ENCODE measurements at regions not wholly inside any gene's neighbourhood (a gene's known extent, or its start where the extent isn't known, plus 50 kb on each side); places are given as distances from the start of the nearest gene placed in this dataset.

DNA sequence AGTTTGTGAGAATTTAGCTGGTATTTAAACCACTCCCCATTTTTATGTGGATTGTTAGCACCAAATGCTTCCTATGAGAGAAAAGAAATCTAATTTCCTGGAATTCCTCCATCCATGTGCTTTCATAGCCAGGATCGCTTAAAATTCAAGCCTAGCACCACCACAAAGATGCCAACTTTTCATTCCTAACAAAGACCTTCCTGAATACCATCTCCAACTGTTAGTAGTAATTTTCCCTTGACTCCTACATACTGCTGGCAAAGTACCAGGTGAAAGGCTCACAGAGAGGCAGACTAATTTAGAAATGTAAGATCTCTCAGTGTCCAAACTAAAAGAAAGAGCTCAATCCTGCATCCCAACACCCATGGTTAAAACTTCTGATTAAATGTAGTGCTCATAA, 386.3 kb downstream of the KCTD12 start (continued):
- TF ChIP-seq SIX5 (IDR thresholded peaks at IDR 0.05; ENCODE audit: low read depth, low read length), result no peak

DNA sequence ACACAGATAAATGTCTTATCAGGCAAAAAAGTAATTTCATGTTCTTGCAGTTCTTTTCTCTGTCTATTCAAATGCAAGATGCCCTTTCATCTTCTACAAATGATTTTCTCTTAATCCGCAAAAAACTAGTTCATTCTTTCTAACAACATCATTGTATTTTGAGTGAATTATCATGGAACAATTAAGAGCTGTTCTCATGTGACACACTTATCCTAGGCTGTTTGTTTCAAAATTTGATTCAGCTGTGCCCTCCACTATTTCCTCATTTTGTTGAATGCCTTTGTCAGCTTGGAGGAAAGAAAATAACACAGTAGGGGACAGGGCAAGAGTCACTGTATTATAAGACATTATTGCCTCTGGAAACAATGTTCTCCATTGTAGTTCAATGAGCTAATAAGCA, 396.9 kb downstream of the KCTD12 start:
- no peak overlapping the region for H2BK120ac ChIP-seq (replicated peaks; ENCODE audit: low read depth, low read length)
- no peak overlapping the region for H3K56ac ChIP-seq (replicated peaks; ENCODE audit: insufficient read length, low read depth, low read length)
- no peaks in the 10 kb centered on the region for H4K20me1 ChIP-seq (replicated peaks in 1 of 2; ENCODE audit: control insufficient read depth in 1 of 2, insufficient read depth in 2 of 2, low read length in 2 of 2)
- H4K8ac ChIP-seq (ENCODE audit: extremely low read depth, insufficient read depth, low read length), result no peak overlapping the region
- no peak overlapping the region for H2AK5ac ChIP-seq (ENCODE audit: low read depth, low read length)
- H3K79me1 ChIP-seq (ENCODE audit: low read depth, low read length), result no peaks in the 10 kb centered on the region
- 100% methylated on average over 1 of the region's 1 CpG; no CpG with 5 or more reads in 1 of the 2 experiments for WGBS, 2 experiments (ENCODE audit: extremely low coverage in 1 of 2, insufficient coverage in 1 of 2, insufficient read length in 1 of 2, insufficient replicate concordance in 2 of 2, low coverage in 1 of 2, low lambda C conversion rate in 2 of 2, missing lambda C conversion rate in 1 of 2)
- H2BK20ac ChIP-seq (ENCODE audit: low read length), result no peak overlapping the region
- no peak overlapping the region for H2BK15ac ChIP-seq (ENCODE audit: low read length)
- peaks cover 2% of the 10 kb centered on the region; the same call in 1 of the 2 replicates for H3K23me2 ChIP-seq (ENCODE audit: low read depth, low read length)
- H2AFZ ChIP-seq (ENCODE audit: low read length), result no peak overlapping the region
- H3K14ac ChIP-seq (ENCODE audit: insufficient read length), result no peak overlapping the region
- ChIA-PET CTCF (ENCODE audit: partially characterized antibody) (interaction anchor here (0.8 to 3.2 kb wide), 4 partner anchors 15 to 619 kb away, joined by 3 to 16 read pairs (median 4); no protein-coding TSS in a partner anchor), POLR2A (ENCODE audit: partially characterized antibody) (no interaction called here)
- no peaks in the 10 kb centered on the region for H3K36me3 ChIP-seq (ENCODE audit: control insufficient read depth in 2 of 4, insufficient read depth in 4 of 4, low read length in 3 of 4)
- no peak overlapping the region for H4K5ac ChIP-seq (ENCODE audit: insufficient read length, low read depth, low read length)
- no peaks in the 10 kb centered on the region; a peak in 1 of 7 replicates for H3K4me1 ChIP-seq (replicated peaks in 1 of 4; ENCODE audit: control insufficient read depth in 3 of 4, insufficient read depth in 4 of 4, low read length in 3 of 4)
- H3K9ac ChIP-seq (replicated peaks in 1 of 4; ENCODE audit: extremely low read depth in 1 of 4, low read depth in 3 of 4, low read length in 3 of 4), result no peak overlapping the region
- H3K27me3 ChIP-seq (replicated peaks in 1 of 4; ENCODE audit: control insufficient read depth in 3 of 4, extremely low read depth in 1 of 4, insufficient read depth in 3 of 4, low read length in 3 of 4), result no peaks in the 10 kb centered on the region
- H3K18ac ChIP-seq (ENCODE audit: extremely low read depth, low read length), result no peak overlapping the region
- no peak overlapping the region for H4K91ac ChIP-seq (replicated peaks; ENCODE audit: insufficient read length, low read length)
- TF ChIP-seq FOSL1 (IDR thresholded peaks at IDR 0.05; ENCODE audit: insufficient read depth, low read depth, low read length), result no peak
- no peak for TF ChIP-seq SP1 (IDR thresholded peaks at IDR 0.05; ENCODE audit: low read depth, low read length)
- TF ChIP-seq TAF1 (IDR thresholded peaks at IDR 0.05; ENCODE audit: low read depth, low read length), result no peak
- no peak for TF ChIP-seq YY1 (IDR thresholded peaks at IDR 0.05; ENCODE audit: low read depth, low read length)
- no peak for TF ChIP-seq KDM5A (IDR thresholded peaks at IDR 0.05; ENCODE audit: low read length)
- TF ChIP-seq SUZ12 (IDR thresholded peaks at IDR 0.05; ENCODE audit: low read length), result no peak
- no peak for TF ChIP-seq BRCA1 (IDR thresholded peaks at IDR 0.05; ENCODE audit: low read depth, low read length)
- no peak overlapping the region for H3K4me3 ChIP-seq (ENCODE audit: extremely low read depth in 1 of 4, insufficient read depth in 2 of 4, low read depth in 3 of 4, low read length in 4 of 4)
- H2BK12ac ChIP-seq (ENCODE audit: low read depth, low read length), result no peak overlapping the region
- H3K4me2 ChIP-seq (ENCODE audit: insufficient read depth in 1 of 2, low read depth in 2 of 2, low read length in 2 of 2), result no peak overlapping the region
- FAIRE-seq (no peak), DNase-seq (ENCODE audit: low read depth in 1 of 2, low spot score in 2 of 2) (no peak)
- no peaks in the 10 kb centered on the region for H3K79me2 ChIP-seq (ENCODE audit: control insufficient read depth in 1 of 2, insufficient read depth in 2 of 2, low read length in 2 of 2)
- H3K9me3 ChIP-seq (ENCODE audit: insufficient read depth in 2 of 2, low read depth in 1 of 2, low read length in 1 of 2), result no peaks in the 10 kb centered on the region
- H3K27ac ChIP-seq (ENCODE audit: low read depth, low read length), result no peak overlapping the region
- no peak overlapping the region for H3K23ac ChIP-seq (ENCODE audit: insufficient read length)
- H2BK5ac ChIP-seq (ENCODE audit: low read depth, low read length), result no peak overlapping the region
- H3K4ac ChIP-seq (replicated peaks; ENCODE audit: insufficient read length, low read depth, low read length), result no peak overlapping the region

Data from H1 (cell line).